Adipocyte (in vitro differentiated cells): ENCODE measurements at regions not wholly inside any gene's neighbourhood (a gene's known extent, or its start where the extent isn't known, plus 50 kb on each side); places are given as distances from the start of the nearest gene placed in this dataset.

Experiments used
- DNase-seq: peaks from one replicate; pipeline ENCODE4 v3.0.0-alpha.2; 2015; ENCODE audit warnings: low read depth
- H3K27me3 ChIP-seq: replicated peaks from 2 replicates; pipeline ENCODE4 v1.7.0; 2013; ENCODE audit warnings: mild to moderate bottlenecking, low read length, moderate library complexity; ENCODE audit not compliant: control insufficient read depth, insufficient read depth
- H3K36me3 ChIP-seq: 2 replicates; pipeline ENCODE4 v1.7.0; 2013; ENCODE audit warnings: low read length, mild to moderate bottlenecking, moderate library complexity; ENCODE audit not compliant: control insufficient read depth, insufficient read depth, severe bottlenecking
- H3K4me1 ChIP-seq: 2 replicates; pipeline ENCODE4 v1.7.0; 2013; ENCODE audit warnings: mild to moderate bottlenecking, low read length, moderate library complexity; ENCODE audit not compliant: control insufficient read depth, insufficient read depth
- H3K4me3 ChIP-seq: 2 replicates; pipeline ENCODE4 v1.7.0; 2013; ENCODE audit warnings: mild to moderate bottlenecking, low read length, moderate library complexity
- H3K9ac ChIP-seq: 2 replicates; pipeline ENCODE4 v1.7.0; 2013; ENCODE audit warnings: mild to moderate bottlenecking, low read length, moderate library complexity
- H3K9me3 ChIP-seq: 2 replicates; pipeline ENCODE4 v1.7.0; 2013; ENCODE audit warnings: mild to moderate bottlenecking, low read length, moderate library complexity; ENCODE audit not compliant: control insufficient read depth

GRCh38 chr14:51479584-51480325 lies 172.0 kb upstream of the FRMD6 start:
- Histone ChIP-seq H3K36me3 (no peaks in the 10 kb centered on the region), H3K27me3 (no peaks in the 10 kb centered on the region), H3K9me3 (no peaks in the 10 kb centered on the region), H3K9ac (no peak overlapping the region), H3K4me1 (peaks cover 23% of the 10 kb centered on the region), H3K4me3 (no peak overlapping the region)
- peak; percentile 70 for DNase-seq

- Histone ChIP-seq H3K27me3 (no peaks in the 10 kb centered on the region), H3K4me1 (peaks cover 23% of the 10 kb centered on the region), H3K36me3 (no peaks in the 10 kb centered on the region), H3K9me3 (no peaks in the 10 kb centered on the region), H3K9ac (no peak overlapping the region), H3K4me3 (no peak overlapping the region)
- no peak for DNase-seq
These were observed 170.1 kb upstream of the FRMD6 start for GRCh38 chr14:51481643-51482042.

GRCh38 chr14:51482102-51482501 lies 169.6 kb upstream of the FRMD6 start:
- Histone ChIP-seq H3K9ac (no peak overlapping the region), H3K4me1 (peaks cover 23% of the 10 kb centered on the region), H3K27me3 (no peaks in the 10 kb centered on the region), H3K36me3 (no peaks in the 10 kb centered on the region), H3K9me3 (no peaks in the 10 kb centered on the region), H3K4me3 (no peak overlapping the region)
- no peak for DNase-seq

- H3K4me3 ChIP-seq, result no peak overlapping the region
- peaks cover 20% of the 10 kb centered on the region for H3K4me1 ChIP-seq
- H3K9ac ChIP-seq, result no peak overlapping the region
- no peaks in the 10 kb centered on the region for H3K27me3 ChIP-seq
- no peaks in the 10 kb centered on the region for H3K9me3 ChIP-seq
- H3K36me3 ChIP-seq, result no peaks in the 10 kb centered on the region
- DNase-seq, result no peak
These were observed 167.2 kb upstream of the FRMD6 start for GRCh38 chr14:51484485-51484884.

DNA sequence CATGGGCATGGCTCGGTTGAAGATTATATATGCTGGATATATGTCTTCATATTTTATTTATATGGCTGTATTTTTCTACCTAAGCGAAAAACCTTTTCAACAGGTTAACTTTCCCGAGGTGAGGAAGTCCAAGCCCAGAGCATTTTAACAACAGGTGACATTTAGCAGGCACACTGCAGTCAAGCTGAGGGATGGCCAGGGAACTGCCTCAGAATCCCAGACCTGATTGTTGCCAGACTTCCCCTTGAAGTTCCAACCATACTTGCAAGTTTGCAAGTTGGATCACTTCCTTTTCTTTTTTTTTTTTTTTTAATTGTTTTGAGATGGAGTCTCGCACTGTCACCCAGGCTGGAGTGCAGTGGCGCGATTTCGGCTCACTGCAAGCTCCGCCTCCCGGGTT lies 166.0 kb upstream of the FRMD6 start:
- H3K36me3 ChIP-seq, result no peaks in the 10 kb centered on the region
- DNase-seq, result no peak
- H3K9ac ChIP-seq, result no peak overlapping the region
- peaks cover 15% of the 10 kb centered on the region for H3K4me1 ChIP-seq
- no peak overlapping the region for H3K4me3 ChIP-seq
- no peaks in the 10 kb centered on the region for H3K9me3 ChIP-seq
- H3K27me3 ChIP-seq, result no peaks in the 10 kb centered on the region

- no peak for DNase-seq
- Histone ChIP-seq H3K36me3 (no peaks in the 10 kb centered on the region), H3K4me1 (peaks cover 15% of the 10 kb centered on the region), H3K9ac (no peak overlapping the region), H3K9me3 (no peaks in the 10 kb centered on the region), H3K4me3 (no peak overlapping the region), H3K27me3 (no peaks in the 10 kb centered on the region)
These were observed 163.9 kb upstream of the FRMD6 start for GRCh38 chr14:51487848-51488247.

GRCh38 chr14:51488569-51489220 lies 163.0 kb upstream of the FRMD6 start:
- Histone ChIP-seq H3K9ac (no peak overlapping the region), H3K36me3 (no peaks in the 10 kb centered on the region), H3K4me3 (no peak overlapping the region), H3K4me1 (peaks cover 15% of the 10 kb centered on the region), H3K27me3 (no peaks in the 10 kb centered on the region), H3K9me3 (no peaks in the 10 kb centered on the region)
- no peak for DNase-seq

DNA sequence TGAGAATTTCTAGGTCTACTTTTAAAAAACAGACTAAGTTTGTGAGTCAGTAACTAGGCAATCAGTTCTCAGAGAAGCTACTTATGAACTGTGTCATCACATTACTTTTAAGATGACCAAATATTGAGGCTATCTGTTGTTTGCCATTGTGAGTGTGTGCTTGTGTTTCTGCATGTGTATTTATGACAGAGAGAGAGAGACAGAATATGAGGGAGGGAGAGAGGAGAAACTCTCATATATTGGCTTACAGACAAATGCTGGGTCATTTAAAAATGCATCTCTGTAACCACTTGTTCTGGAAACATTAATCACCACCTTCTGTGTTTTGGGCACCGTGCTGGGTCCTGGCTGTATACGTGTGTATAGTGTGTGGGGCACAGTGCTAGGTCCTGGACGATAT lies 161.5 kb upstream of the FRMD6 start:
- Histone ChIP-seq H3K4me1 (peaks cover 15% of the 10 kb centered on the region), H3K9ac (no peak overlapping the region), H3K27me3 (no peaks in the 10 kb centered on the region), H3K36me3 (no peaks in the 10 kb centered on the region), H3K4me3 (no peak overlapping the region), H3K9me3 (no peaks in the 10 kb centered on the region)
- peak; percentile 34 for DNase-seq

DNA sequence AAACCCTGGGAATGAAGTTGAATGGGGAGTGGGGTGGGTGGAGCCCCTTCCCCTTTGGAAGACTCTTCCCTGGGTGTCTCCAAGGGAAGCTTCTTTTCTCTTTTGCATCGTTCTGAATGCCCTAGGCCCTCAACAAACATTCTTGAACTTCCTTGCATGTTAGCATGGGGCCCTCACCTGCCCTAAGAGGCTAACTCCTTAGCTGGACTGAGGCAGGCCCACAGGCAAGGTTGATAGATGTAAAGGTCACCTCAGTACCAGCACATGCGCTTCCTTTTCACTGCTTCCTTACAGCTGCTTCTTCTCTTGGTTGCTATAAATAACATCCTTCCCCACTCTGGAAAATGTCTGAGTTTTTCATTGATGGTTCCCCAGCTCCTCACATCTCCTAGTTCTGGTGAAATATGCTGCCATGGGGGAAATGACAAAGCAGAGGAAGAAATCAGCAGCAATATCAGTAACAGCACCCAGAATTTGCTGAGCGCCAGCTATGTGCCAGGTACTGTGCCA lies 160.6 kb upstream of the FRMD6 start:
- H3K4me3 ChIP-seq, result no peak overlapping the region
- no peak for DNase-seq
- H3K36me3 ChIP-seq, result no peaks in the 10 kb centered on the region
- H3K4me1 ChIP-seq, result peaks cover 15% of the 10 kb centered on the region
- no peaks in the 10 kb centered on the region for H3K9me3 ChIP-seq
- H3K9ac ChIP-seq, result no peak overlapping the region
- H3K27me3 ChIP-seq, result no peaks in the 10 kb centered on the region

- Histone ChIP-seq H3K4me3 (no peak overlapping the region), H3K36me3 (no peaks in the 10 kb centered on the region), H3K27me3 (no peaks in the 10 kb centered on the region), H3K9me3 (peaks cover 3% of the 10 kb centered on the region), H3K9ac (no peak overlapping the region), H3K4me1 (peaks cover 15% of the 10 kb centered on the region)
- DNase-seq, result no peak
These were observed 159.9 kb upstream of the FRMD6 start for GRCh38 chr14:51491776-51492175.

DNA sequence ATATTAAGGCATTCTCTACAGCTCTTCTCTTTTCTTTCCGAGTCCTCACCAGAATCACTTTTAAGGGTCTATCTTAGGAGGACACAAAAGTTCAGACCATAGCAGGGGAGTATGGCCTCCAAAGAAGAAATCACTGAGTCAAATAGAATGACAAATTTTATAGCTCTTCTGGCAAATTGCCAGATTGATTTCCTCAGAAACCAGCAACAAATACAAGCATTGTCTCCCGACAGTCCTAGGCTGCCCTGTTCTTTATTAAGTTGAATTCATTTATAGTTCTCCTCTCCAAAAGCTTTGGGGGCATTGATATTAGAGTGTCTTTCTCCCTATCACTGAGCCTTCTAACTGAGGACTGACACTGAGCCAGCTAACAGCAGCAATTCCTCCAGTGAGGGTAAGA lies 156.4 kb upstream of the FRMD6 start:
- no peaks in the 10 kb centered on the region for H3K27me3 ChIP-seq
- peaks cover 12% of the 10 kb centered on the region for H3K9me3 ChIP-seq
- no peak for DNase-seq
- H3K36me3 ChIP-seq, result no peaks in the 10 kb centered on the region
- H3K9ac ChIP-seq, result no peak overlapping the region
- no peak overlapping the region for H3K4me3 ChIP-seq
- H3K4me1 ChIP-seq, result peaks cover 12% of the 10 kb centered on the region
